HUES6 (cell line): ENCODE measurements at regions not wholly inside any gene's neighbourhood (a gene's known extent, or its start where the extent isn't known, plus 50 kb on each side); places are given as distances from the start of the nearest gene placed in this dataset.
"Not testable (repeated sequence)": the region's sequence is repeated elsewhere in the genome, so short reads cannot be mapped to it uniquely, and the experiment has no call there.

Experiments
- H3K27ac ChIP-seq: 2 replicates; pipeline ENCODE4 v1.7.0; 2013; ENCODE audit warnings: low read depth, mild to moderate bottlenecking, low read length, inconsistent platforms
- H3K27me3 ChIP-seq: 2 replicates; pipeline ENCODE4 v1.6.1; 2013; ENCODE audit warnings: low read length; ENCODE audit not compliant: control insufficient read depth, insufficient read depth
- H3K36me3 ChIP-seq: 2 replicates; pipeline ENCODE4 v1.6.1; 2013; ENCODE audit warnings: low read length; ENCODE audit not compliant: control insufficient read depth, insufficient read depth
- H3K4me1 ChIP-seq: 2 replicates; pipeline ENCODE4 v1.6.1; 2013; ENCODE audit warnings: low read length; ENCODE audit not compliant: control insufficient read depth, insufficient read depth
- H3K4me3 ChIP-seq: 2 replicates; pipeline ENCODE4 v1.5.1; 2013; ENCODE audit warnings: low read depth, low read length
- H3K9ac ChIP-seq: one replicate; pipeline ENCODE4 v1.6.1; 2013; ENCODE audit warnings: mild to moderate bottlenecking, low read length
- H3K9me3 ChIP-seq: 2 replicates; pipeline ENCODE4 v1.6.1; 2013; ENCODE audit warnings: low read depth, low read length; ENCODE audit not compliant: control insufficient read depth, insufficient read depth

DNA sequence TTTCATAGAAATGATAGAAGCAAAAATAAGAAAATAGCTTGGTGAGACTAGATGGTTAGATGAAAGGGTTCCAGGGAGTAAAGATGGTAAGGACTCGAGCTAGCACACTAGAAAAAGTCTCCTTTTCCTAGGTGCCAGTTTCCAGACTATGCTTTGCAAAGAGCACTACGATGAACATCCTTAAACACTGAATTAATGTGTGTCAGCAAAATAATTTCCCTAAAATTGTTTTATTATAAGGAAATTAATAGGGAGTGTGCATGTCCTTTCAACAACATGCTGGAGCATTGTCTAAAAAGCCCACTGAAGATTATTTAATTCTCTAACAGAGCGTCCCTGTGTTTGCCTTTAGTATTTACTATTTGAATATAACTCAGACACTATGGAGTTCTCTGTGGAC lies 107.4 kb upstream of the NDUFV2 start:
- Histone ChIP-seq H3K9me3 (peaks cover 5% of the 10 kb centered on the region; the same call in 1 of the 2 replicates), H3K27ac (no peak overlapping the region), H3K4me3 (no peak overlapping the region), H3K4me1 (0 out of 2 replicates have a peak, but pooled peaks cover under 1% of the 10 kb centered on the region), H3K27me3 (no peaks in the 10 kb centered on the region), H3K36me3 (no peaks in the 10 kb centered on the region), H3K9ac (no peak overlapping the region)

DNA sequence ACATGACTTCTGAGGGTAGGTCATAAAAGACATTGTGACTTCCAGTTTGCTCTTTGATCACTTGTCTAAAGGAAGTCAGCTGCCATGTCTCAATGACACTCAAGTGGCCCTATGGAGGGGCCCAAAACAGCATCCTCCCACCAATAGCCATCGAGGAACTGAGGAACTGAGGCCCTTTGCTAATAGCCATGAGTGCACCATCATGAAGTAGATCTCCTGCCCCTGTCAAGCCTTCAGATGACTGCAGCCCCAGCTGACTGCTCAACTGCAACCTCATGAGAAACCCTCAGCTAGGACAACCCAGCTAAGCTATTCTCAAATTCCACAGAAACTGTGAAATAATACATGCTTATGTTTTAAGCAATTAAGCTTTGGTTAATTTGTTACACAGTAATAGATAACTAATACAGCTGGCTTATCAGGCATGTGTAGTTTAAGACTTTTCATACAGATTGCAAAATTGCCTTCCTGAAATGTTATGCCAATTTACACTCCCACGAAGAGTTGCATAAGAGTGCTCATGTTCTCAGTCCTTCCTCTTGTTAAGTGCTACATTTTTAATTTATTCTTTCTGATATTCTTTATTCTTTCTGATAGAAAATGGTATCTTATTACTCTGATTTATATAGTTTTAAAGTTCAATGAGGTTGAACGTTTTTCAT lies 105.6 kb upstream of the NDUFV2 start:
- no peak overlapping the region for H3K27ac ChIP-seq
- no peaks in the 10 kb centered on the region for H3K36me3 ChIP-seq
- no peaks in the 10 kb centered on the region for H3K27me3 ChIP-seq
- 0 out of 2 replicates have a peak, but pooled peaks cover 3% of the 10 kb centered on the region for H3K4me1 ChIP-seq
- peaks cover 5% of the 10 kb centered on the region; the same call in 1 of the 2 replicates for H3K9me3 ChIP-seq
- H3K9ac ChIP-seq = no peak overlapping the region
- no peak overlapping the region for H3K4me3 ChIP-seq

DNA sequence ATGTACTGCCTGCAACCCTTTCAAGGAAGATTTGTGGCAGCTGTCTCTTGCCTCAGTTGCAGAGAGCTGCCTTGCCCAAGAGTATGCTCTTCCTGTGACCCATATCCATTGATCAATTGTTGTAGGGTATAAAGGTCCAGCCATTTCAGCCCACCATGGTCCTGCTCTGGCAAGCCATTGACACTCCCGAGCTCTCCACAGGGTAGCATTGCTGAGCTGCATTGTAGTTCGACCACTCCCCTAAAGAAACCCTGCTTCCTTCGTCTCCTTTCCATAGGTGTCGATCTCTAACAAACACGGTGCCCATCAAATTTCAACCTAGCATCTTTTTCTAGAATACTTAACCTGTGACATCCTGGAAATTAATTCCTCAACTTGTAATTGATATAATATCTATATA lies 104.9 kb upstream of the NDUFV2 start:
- Histone ChIP-seq H3K4me1 (0 out of 2 replicates have a peak, but pooled peaks cover 3% of the 10 kb centered on the region), H3K4me3 (no peak overlapping the region), H3K27ac (no peak overlapping the region), H3K36me3 (no peaks in the 10 kb centered on the region), H3K9me3 (peaks cover 5% of the 10 kb centered on the region; the same call in 1 of the 2 replicates), H3K27me3 (no peaks in the 10 kb centered on the region), H3K9ac (no peak overlapping the region)

DNA sequence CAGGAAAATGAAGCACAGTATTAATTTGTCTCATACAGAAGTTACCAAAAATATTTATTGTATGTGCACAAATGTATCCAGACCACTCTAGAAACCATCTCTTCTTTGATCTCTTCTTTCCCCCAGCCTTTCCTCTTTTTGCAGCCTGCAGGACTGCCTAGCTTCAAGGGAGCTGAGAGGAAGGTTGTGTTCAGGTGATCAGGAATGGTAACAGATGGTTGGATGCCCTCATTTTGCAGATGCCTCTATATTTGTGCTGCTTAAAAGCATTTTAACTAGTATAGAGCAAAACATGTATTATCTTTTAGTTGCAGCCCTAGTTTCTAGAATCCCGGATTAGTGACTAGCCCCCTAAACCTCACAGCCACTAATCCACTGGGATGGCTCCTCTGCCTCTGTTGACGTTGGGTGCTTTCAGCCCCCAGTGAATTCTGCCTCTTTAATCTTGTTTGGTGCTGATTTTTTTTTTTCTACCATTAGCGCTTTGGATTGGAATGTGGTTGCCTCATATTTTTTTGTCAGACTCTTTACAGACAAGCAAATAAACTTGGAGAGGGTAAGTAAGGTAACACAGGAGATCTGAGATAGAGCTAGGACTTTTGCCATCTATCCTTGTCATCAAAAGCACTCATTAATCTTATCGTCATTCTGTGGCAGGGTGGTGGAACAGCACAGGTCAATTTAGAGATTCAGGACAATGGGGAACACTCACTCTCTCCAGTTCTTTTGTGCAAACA lies 103.8 kb upstream of the NDUFV2 start:
- Histone ChIP-seq H3K4me3 (no peak overlapping the region), H3K9me3 (peaks cover 5% of the 10 kb centered on the region; the same call in 1 of the 2 replicates), H3K4me1 (0 out of 2 replicates have a peak, but pooled peaks cover 3% of the 10 kb centered on the region), H3K36me3 (no peaks in the 10 kb centered on the region), H3K27ac (no peak overlapping the region), H3K27me3 (no peaks in the 10 kb centered on the region), H3K9ac (no peak overlapping the region)

DNA sequence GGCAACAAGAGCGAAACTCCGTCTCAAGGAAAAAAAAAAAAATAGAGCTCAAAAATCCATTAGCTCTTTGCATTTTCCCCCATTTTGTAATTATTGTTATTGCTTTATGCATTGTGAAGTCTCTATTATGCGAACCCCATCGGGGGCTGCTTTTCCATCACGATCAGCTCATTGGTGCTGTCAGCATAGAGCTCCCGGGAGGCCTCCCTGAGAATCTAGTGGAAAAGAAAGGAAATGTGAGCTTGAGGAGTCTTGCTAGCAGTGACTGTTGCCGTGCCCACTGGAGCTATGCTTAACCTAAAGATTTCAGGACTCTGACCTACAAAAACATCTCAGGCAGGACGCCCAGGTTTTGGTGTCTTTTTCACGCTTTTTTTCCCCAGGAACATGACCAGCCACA lies 102.6 kb upstream of the NDUFV2 start:
- H3K4me3 ChIP-seq = no peak overlapping the region
- H3K27ac ChIP-seq = no peak overlapping the region
- peaks cover 5% of the 10 kb centered on the region; the same call in 1 of the 2 replicates for H3K9me3 ChIP-seq
- no peak overlapping the region for H3K9ac ChIP-seq
- H3K4me1 ChIP-seq = 0 out of 2 replicates have a peak, but pooled peaks cover 3% of the 10 kb centered on the region
- no peaks in the 10 kb centered on the region for H3K36me3 ChIP-seq
- no peaks in the 10 kb centered on the region for H3K27me3 ChIP-seq

DNA sequence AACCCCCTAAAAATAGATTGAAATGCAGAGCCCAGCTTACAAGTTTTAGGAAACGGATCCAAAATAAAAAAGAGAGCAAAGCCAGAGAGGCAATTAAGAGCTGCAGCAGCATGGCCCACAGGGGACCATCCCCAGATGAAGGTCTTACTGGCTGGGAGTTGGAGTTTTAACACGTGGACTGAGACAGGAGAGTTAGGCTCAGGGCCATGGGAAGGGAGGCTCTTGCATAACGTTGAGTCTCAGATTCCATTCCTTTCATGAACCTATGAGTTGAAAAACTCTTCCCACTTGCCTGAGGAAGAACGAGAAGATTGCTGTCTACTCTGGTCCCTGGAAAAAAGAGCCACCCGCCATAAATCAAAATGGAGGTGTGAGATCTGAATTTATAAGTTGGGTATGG lies 101.8 kb upstream of the NDUFV2 start:
- no peak overlapping the region for H3K27ac ChIP-seq
- 0 out of 2 replicates have a peak, but pooled peaks cover 3% of the 10 kb centered on the region for H3K4me1 ChIP-seq
- no peaks in the 10 kb centered on the region for H3K27me3 ChIP-seq
- H3K9ac ChIP-seq = no peak overlapping the region
- no peaks in the 10 kb centered on the region for H3K36me3 ChIP-seq
- H3K9me3 ChIP-seq = peaks cover 5% of the 10 kb centered on the region; the same call in 1 of the 2 replicates
- H3K4me3 ChIP-seq = no peak overlapping the region

DNA sequence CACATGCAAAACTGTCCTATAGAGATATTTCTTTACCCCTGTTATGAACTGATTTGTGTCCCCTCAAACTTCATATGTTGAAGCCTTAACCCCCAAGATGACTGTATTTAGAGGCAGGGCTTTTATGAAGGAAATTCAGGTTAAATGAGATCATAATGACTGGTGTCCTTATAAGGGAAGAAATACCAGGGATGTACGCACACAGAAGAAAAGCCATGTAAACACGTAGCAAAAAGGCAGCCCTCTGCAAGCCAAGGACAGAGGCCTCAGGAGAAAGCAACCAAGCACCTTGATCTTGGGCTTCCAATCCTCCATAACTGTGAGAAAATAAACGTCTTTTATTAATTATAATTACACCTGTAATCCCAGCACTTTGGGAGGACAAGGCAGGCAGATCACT lies 101.3 kb upstream of the NDUFV2 start:
- 0 out of 2 replicates have a peak, but pooled peaks cover 3% of the 10 kb centered on the region for H3K4me1 ChIP-seq
- no peaks in the 10 kb centered on the region for H3K36me3 ChIP-seq
- H3K4me3 ChIP-seq = no peak overlapping the region
- peaks cover 5% of the 10 kb centered on the region; the same call in 1 of the 2 replicates for H3K9me3 ChIP-seq
- no peak overlapping the region for H3K9ac ChIP-seq
- no peaks in the 10 kb centered on the region for H3K27me3 ChIP-seq
- H3K27ac ChIP-seq = no peak overlapping the region

DNA sequence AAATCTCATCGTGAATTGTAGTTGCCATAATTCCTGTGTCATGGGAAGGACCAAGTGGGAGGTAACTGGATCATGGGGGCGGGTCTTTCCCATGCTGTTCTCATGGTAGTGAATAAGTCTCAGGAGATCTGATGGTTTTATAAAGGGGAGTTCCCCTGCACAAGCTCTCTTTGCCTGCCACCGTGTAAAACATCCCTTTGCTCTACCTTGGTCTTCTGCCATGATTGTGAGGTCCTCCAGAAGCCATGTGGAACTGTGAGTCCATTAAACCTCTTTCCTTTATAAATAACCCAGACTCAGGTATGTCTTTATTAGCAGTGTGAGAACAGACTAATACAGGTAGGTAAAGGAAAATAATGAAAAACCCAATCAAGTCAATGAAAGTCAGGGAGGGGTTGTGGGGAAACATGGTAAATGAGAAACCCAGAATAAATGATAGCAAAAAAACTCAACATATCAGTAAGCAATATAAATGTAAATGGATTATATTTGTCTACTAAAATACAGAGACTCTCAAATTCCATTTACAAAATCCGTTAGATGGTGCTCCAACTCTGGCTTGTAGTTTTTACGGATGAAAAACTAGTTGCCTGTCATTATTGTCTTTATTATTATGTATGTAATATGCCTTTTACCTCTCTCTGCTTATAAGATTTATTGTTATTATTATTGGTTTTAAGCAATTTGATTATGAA lies 98.9 kb upstream of the NDUFV2 start:
- no peak overlapping the region for H3K4me3 ChIP-seq
- H3K9ac ChIP-seq = no peak overlapping the region
- no peaks in the 10 kb centered on the region for H3K36me3 ChIP-seq
- H3K9me3 ChIP-seq = no peaks in the 10 kb centered on the region
- no peaks in the 10 kb centered on the region for H3K27me3 ChIP-seq
- H3K27ac ChIP-seq = no peak overlapping the region
- H3K4me1 ChIP-seq = 0 out of 2 replicates have a peak, but pooled peaks cover 3% of the 10 kb centered on the region

DNA sequence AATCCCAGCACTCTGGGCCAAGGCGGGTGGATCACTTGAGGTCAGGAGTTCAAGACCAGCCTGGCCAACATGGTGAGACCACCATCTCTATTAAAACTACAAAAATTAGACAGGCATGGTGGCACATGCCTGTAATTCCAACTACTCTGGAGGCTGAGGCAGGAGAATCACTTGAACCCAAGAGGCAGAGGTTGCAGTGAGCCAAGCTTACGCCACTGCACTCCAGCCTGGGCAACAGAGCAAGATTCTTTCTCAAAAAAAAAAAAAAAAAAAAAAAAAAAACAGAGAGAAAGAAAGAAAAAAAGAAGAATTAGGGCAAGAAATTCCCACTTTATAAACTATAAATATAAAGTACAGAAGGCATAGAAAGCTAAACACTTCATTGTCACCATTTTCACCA lies 98.2 kb upstream of the NDUFV2 start:
- H3K36me3 ChIP-seq, H3K9ac ChIP-seq, H3K27me3 ChIP-seq, H3K4me1 ChIP-seq, H3K4me3 ChIP-seq, H3K27ac ChIP-seq, H3K9me3 ChIP-seq: not testable (repeated sequence)

DNA sequence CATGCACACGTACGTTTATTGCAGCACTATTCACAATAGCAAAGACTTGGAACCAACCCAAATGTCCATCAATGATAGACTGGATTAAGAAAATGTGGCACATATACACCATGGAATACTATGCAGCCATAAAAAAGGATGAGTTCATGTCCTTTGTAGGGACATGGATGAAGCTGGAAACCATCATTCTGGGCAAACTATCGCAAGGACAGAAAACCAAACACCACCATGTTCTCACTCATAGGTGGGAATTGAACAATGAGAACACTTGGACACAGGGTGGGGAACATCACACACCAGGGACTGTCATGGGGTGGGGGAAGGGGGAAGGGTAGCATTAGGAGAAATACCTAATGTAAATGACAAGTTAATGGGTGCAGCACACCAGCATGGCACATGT lies 94.8 kb upstream of the NDUFV2 start:
- H3K9ac ChIP-seq, H3K4me1 ChIP-seq, H3K9me3 ChIP-seq, H3K27ac ChIP-seq, H3K36me3 ChIP-seq, H3K27me3 ChIP-seq, H3K4me3 ChIP-seq: not testable (repeated sequence)
